Adrenal gland (tissue), 9 donors: ENCODE measurements at regions not wholly inside any gene's neighbourhood (a gene's known extent, or its start where the extent isn't known, plus 50 kb on each side); places are given as distances from the start of the nearest gene placed in this dataset.

Source experiments
- DNase-seq, 7 donors: peaks; one replicate each; pipeline ENCODE4 v3.0.0-alpha.2; 2019 to 2020
- H3K27ac ChIP-seq, 5 donors: fragments of 200-600 bp; sonication (generic) in 4 of 5; 1 replicate in 3 of 5; 2 replicates in 2 of 5; pipeline versions ENCODE4 v1.5.1 to v1.8.0; 2016 to 2020; ENCODE audit warnings: mild to moderate bottlenecking in 1 of 5
- H3K27me3 ChIP-seq: fragments of 200-600 bp; 2 replicates; pipeline ENCODE4 v1.8.0; 2021
- H3K36me3 ChIP-seq, 2 donors: fragments of 200-600 bp; replicated peaks in 1 of 2; 1 replicate in 1 of 2; 2 replicates in 1 of 2; pipeline versions ENCODE4 v1.5.1 to v1.8.0; 2018 to 2022
- H3K4me1 ChIP-seq, 2 donors: fragments of 200-600 bp; replicated peaks in 1 of 2; 1 replicate in 1 of 2; 2 replicates in 1 of 2; pipeline versions ENCODE4 v1.5.1 to v1.8.0; 2018 to 2021
- H3K4me3 ChIP-seq, 4 donors: fragments of 200-600 bp; sonication (generic) in 3 of 4; one replicate each; pipeline ENCODE4 v1.5.1; 2016 to 2018
- H3K9me3 ChIP-seq, 3 donors: fragments of 200-600 bp; sonication (generic) in 1 of 3; replicated peaks in 1 of 3; 1 replicate in 2 of 3; 2 replicates in 1 of 3; pipeline versions ENCODE4 v1.5.1 to v1.8.0; 2016 to 2021
- POLR2A ChIP-seq, 2 donors: fragments of 450-650 bp; IDR thresholded peaks; one replicate each; pipeline ENCODE4 v1.6.1; 2017; ENCODE audit warnings: antibody characterized with exemption in 2 of 2, mild to moderate bottlenecking in 2 of 2, moderate library complexity in 1 of 2
- WGBS, 4 donors: extraction: QIAGEN DNeasy Blood & Tissue Kit in 2 of 4; methylation state at CpG; one replicate each; pipeline versions ENCODE4 v1.1.5 to v1.1.7; 2013 to 2017; 5-methylcytosine and 5-hydroxymethylcytosine counted together
- intact Hi-C, 2 donors: fragments of 100-400 bp; cut with DNase I; formaldehyde crosslinking; loops; one replicate each; pipeline versions ENCODE4 v1.14.1 to v1.15.0; 2022 to 2023
- TF ChIP-seq, protein P1 (sequence below), 6 experiments: fragments of 450-650 bp in 4 of 6; fragments of 200-600 bp in 2 of 6; sonication (generic) in 1 of 6; IDR thresholded peaks; 1 replicate in 5 of 6; 2 replicates in 1 of 6; pipeline versions ENCODE4 v1.5.1 to v1.8.0; 2016 to 2021; ENCODE audit warnings: antibody characterized with exemption in 6 of 6, mild to moderate bottlenecking in 2 of 6, moderate library complexity in 1 of 6
- donor health status: healthy with polysubstance abuse.
- donor health status: Bipolar disorder and iron deficiency.
- donor health status: DM: yes; HTN: yes; CAD: no.
- donor health status: DM: no; HTN: no; CAD: no.
- donor health status: DM: no; HTN: no; CAD: no.

DNA sequence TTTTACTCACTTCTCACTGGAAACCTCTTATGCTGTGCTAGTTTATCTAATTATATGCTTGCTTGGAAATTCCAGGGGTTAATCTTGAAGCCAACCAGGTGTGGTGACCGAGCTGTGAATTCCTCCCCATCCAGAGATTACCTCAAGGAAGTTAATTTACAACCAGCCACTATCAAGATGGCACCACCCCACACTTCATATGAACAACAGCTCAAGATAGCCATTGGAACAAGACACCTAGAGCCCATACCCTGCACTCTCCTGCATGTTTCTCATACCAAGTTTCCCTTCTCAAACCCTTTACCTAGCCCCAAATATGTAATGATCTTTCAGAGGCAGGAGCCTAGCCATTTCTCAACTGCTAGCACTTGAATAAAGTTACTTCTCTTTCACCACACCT is 2156.9 kb upstream of the C9orf72 start:
- Histone ChIP-seq H3K27me3 (no peaks in the 10 kb centered on the region), H3K36me3 (no peaks in the 10 kb centered on the region), H3K4me1 (no peaks in the 10 kb centered on the region), H3K9me3 (no peaks in the 10 kb centered on the region), H3K4me3 (no peak overlapping the region), H3K27ac (no peak overlapping the region)
- TF ChIP-seq, protein P1, sequence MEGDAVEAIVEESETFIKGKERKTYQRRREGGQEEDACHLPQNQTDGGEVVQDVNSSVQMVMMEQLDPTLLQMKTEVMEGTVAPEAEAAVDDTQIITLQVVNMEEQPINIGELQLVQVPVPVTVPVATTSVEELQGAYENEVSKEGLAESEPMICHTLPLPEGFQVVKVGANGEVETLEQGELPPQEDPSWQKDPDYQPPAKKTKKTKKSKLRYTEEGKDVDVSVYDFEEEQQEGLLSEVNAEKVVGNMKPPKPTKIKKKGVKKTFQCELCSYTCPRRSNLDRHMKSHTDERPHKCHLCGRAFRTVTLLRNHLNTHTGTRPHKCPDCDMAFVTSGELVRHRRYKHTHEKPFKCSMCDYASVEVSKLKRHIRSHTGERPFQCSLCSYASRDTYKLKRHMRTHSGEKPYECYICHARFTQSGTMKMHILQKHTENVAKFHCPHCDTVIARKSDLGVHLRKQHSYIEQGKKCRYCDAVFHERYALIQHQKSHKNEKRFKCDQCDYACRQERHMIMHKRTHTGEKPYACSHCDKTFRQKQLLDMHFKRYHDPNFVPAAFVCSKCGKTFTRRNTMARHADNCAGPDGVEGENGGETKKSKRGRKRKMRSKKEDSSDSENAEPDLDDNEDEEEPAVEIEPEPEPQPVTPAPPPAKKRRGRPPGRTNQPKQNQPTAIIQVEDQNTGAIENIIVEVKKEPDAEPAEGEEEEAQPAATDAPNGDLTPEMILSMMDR (IDR thresholded peaks at IDR 0.05) = no peak
- TF ChIP-seq POLR2A (IDR thresholded peaks at IDR 0.05) = no peak
- WGBS, 4 donors = 36 to 64% (median 52%) methylated on average over 1 of the region's 1 CpG
- no peak for DNase-seq
- intact Hi-C loops = no loop called here

DNA sequence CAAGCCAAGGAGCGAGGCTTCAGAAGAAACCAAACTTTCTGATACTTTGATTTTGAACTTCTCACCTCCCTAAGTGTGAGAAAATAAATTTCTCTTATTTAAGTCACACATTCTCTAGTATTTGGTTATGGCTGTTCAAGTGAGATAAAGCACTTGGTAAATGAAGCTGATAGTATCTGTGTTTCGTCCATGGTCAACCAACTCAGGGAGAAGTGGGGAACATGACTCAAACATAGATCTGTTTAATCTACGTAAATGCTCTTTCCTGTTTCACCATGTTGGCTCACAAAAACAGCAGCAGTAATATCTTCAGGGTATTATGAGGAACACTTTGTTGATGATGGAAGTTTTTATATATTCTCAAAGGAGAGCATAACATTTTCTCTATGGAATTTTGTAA is 2167.2 kb upstream of the C9orf72 start:
- H3K4me3 ChIP-seq = no peak overlapping the region
- no peak overlapping the region for H3K27ac ChIP-seq
- H3K27me3 ChIP-seq = no peaks in the 10 kb centered on the region
- no peaks in the 10 kb centered on the region for H3K9me3 ChIP-seq
- WGBS, 4 donors = 64 to 67% (median 65%) methylated on average over 3 of the region's 3 CpGs
- intact Hi-C loops = no loop called here
- no peaks in the 10 kb centered on the region for H3K36me3 ChIP-seq
- TF ChIP-seq, protein P1 (IDR thresholded peaks at IDR 0.05) = no peak
- no peaks in the 10 kb centered on the region for H3K4me1 ChIP-seq
- no peak for DNase-seq

DNA sequence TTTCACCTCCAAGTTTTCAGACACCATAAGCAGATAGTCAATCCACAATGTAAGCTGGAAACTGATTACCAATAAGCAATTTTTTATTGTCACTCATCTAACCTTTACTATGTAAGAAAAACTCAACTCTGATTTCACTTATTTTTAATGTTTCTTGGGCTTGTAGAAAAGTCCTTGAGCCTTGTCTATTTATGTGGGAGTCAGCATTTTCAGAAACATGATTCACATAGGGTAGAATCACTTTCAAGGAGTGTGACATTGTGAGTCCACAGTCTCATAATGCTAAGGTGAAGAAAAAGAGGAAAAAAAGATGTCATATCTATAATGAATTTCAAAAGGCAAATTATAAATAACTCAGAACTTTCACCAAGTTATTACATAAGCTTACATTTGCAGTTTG is 2167.9 kb upstream of the C9orf72 start:
- DNase-seq = no peak

DNA sequence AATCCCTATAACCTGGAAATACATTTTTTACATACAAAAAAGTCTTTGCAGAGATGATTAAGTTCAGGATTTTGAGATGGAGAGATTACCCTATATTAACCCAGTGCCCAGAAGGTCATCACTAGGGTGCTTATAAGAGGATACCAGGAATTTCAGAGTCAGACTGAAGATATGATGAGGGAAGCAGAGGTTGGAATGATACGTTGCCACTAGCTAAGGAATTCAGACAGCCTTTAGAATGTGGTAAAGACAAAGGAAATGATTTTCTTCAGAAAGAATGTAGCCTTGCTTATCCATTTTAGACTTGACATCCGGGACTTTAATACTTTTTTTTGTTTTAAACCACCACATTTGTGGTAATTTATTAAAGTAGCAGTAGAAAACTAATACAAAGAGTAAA is 2176.8 kb upstream of the C9orf72 start:
- H3K4me3 ChIP-seq = no peak overlapping the region
- 25 to 41% (median 29%) methylated on average over 2 of the region's 2 CpGs for WGBS, 4 donors

More for the DNA sequence above, 2167.9 kb upstream of the C9orf72 start:
- H3K9me3 ChIP-seq = no peaks in the 10 kb centered on the region
- no peak overlapping the region for H3K4me3 ChIP-seq
- intact Hi-C loops = no loop called here
- no peaks in the 10 kb centered on the region for H3K27me3 ChIP-seq
- no peaks in the 10 kb centered on the region for H3K36me3 ChIP-seq
- H3K27ac ChIP-seq = no peak overlapping the region
- H3K4me1 ChIP-seq = no peaks in the 10 kb centered on the region
- no peak for TF ChIP-seq POLR2A (IDR thresholded peaks at IDR 0.05)
- TF ChIP-seq, protein P1 (IDR thresholded peaks at IDR 0.05) = no peak

More for the DNA sequence above, 2176.8 kb upstream of the C9orf72 start:
- Histone ChIP-seq H3K9me3 (no peaks in the 10 kb centered on the region), H3K4me1 (no peaks in the 10 kb centered on the region), H3K36me3 (no peaks in the 10 kb centered on the region), H3K27ac (no peak overlapping the region), H3K27me3 (no peaks in the 10 kb centered on the region)
- no peak for TF ChIP-seq POLR2A (IDR thresholded peaks at IDR 0.05)
- TF ChIP-seq, protein P1 (IDR thresholded peaks at IDR 0.05) = no peak
- no peak for DNase-seq
- intact Hi-C loops = no loop called here
